ENCODE measurements at regions not wholly inside any gene's neighbourhood (a gene's known extent, or its start where the extent isn't known, plus 50 kb on each side); places are given as distances from the start of the nearest gene placed in this dataset.

DNA sequence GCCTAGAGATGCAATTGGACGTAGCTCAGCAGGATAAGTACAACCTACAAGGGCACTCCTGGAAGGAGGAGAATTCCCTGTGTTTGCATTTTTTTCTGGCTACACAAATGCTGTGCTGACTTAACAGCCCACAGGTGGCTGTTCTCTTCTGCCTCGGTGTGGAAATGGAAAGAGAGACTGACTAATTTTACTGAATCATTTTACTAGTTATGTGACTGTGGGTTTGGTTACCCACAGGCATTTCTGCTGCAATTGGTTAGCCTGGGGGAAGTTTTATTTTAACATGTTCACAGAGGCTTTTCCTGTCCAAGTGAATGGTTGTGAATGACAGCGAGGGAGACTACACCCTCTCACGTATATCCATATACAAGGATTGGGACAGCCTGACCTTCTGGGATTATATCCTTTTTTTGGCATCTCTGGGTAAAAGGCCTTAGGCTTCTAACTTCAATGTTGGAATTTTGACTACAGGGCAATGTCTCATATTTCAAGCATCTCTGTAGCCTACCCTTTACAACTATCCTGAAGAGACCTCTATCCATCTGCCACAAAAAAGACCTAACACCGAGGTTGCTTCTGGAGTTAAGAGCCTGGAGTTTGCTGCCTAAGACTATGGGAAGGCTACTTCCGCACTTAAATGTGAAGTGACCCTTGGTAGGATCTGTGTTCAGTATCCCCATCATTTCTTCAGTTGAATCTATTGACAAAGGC lies 67.2 kb upstream of the TP63 start:
- peak; percentile 93 for DNase-seq

DNA sequence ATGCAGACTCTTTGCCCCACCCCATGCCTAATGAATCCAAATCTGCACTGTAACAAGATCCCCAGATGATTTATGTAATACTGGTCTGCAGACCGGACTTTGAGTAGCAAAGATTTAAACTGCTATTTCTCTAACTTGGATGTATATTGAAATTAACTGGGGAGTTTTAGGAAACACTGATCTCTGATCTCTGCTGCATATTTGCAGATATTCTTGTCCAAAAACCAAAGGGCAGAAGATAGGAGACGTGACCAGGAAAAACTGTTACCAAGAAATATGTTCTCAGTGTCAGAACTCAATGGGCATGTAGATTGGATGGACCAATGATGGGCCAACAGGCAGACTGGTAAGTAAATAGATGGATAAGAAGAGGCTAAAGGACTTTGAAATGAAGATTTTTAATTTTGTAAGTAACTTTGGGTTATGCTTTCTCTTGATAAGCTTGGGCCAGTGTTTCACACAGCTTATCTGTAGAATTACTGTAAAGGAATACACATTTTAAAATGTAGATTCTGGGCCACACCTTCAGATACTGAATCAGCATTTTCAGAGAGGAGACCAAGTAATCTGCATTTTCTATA lies 64.5 kb upstream of the TP63 start:
- DNase-seq: no peak

DNA sequence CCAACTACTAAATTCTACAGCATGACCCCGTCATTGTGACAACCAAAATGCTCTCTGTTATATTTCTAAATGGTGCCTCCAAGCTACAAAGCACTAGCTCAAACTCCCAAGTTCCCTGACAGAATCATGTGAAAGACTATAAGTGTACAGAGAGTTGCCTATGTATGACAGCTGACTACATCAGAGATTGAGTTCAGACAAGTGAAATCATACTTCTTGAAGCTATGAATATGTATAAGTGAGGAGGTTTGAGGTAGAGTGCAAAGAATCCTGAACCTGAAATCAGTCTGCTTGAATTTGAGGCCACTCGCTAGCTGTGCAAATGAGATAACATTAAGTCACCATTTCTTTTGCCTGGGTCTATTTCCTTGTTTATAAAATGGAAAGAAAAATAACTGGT lies 63.9 kb upstream of the TP63 start:
- DNase-seq: no peak

DNA sequence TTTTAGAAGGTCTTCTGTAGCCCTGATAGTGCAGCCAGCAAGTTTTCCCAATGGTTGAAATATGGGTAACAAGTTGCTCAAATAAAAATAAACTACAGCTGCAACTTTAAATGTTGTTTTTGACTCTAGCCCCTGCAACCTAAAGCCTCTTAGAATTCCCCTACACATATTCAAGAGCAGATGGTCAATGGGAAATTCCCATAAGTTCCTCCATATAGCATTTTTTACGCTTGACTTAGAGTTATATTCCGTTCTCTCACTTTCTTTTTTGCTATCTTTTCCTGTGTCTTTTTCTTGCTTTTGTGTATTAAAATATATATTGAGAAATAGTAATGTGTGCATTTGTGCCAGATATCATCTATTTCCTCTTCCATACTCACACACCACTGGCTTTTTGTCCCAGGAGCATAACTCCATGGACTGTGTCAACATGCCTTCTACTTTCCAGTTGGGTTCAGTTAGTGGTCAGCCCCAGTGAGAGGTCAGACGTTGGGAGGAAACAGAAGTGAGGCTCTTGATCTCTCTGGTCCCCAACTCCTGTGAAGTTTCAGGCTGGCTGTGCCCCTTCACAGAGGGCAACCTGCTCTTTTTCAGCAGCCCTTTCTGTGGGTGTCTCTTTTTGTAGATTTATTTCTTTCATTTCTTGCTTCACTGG lies 63.3 kb upstream of the TP63 start:
- no peak for DNase-seq

DNA sequence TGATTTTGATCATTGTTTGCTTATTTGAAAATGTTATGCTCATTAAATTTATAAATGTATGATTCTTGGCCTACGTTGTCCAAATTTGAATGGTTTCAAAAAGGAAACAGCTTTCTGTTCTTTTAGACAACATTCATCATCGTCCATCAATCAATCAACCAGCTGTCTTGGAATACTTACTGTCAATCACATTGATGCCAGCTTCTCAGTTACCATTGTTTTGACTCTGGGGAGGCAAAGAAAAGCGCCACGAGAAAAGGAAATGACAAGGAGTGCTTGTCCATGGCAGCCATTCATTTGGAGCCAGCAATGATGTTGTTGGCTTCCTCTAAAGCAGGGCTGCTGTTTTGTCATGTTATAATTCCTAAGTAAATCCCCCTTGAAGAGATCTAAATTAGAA lies 62.2 kb upstream of the TP63 start:
- no peak for DNase-seq

DNA sequence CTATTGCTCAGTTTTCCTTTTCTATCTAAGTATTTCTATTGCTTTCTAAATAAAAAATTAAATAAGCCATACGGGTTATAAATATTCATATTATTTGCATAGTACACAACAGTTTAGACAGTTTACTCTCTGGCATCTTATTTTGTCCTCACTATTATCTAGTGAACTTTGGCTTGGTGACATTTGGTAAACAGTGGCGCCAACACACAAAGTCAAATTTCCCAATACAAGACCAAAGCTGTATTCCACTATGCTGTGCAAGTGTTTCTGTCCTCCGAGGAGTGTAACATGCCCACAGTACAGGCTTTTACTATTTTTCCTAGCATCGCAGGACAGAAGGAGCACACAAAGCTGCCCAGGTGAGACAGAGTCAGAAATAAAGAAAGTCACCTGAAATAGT lies 61.7 kb upstream of the TP63 start:
- no peak for DNase-seq

DNA sequence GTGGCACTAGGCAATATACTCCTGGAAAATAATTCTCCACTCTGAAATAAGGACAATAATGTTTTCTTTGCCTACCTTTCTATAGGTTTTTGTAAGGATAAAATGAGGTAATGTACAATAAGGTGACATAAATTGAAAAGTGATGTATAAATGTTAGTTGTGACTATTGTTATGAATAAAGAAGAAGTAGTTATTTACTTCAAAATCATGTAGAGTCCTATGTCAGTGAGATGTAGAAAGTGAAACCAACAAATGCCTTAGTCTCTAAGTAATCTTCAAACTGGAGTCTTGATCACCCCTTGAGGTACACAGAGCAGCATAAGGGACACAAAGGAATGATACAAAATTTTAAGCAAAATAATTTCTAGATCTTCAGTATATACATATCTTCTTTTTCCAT lies 60.3 kb upstream of the TP63 start:
- no peak for DNase-seq

DNA sequence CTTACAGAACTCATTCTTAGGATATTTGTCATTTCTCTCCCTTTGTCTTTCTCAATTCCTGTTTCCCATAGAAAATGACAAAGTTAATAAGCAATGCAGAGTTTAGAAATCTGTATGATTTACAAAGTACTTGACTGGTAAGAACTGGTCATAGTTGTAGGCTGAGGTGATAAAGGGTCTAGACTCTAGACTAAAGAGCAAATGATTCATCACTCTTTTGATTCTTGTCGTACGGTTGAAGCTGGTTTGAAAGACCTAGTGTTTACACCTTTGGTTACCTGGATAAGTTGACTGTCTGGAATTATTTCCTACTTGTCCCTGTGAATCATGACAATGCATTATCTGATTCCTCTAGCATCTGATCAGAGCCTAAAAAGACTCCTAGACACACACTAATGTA lies 58.9 kb upstream of the TP63 start:
- no peak for DNase-seq

DNA sequence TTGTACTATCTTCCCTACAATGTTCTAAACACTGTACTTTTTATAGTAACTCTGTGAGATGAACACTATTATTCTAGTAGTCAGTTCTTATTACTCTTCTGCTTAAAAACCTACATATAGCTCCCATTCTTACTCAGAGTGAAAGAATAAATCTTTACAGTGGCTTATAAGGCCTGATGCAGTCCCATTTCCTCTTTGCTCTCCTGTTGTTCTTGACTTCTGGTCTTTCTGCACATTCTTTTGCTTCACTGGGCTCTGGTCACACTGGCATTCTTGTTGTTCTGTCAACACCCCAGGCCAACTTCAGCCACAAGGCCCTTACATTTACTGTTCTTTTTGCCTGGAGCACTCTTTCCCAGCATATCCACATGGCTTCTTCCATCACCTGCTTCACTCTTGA lies 58.2 kb upstream of the TP63 start:
- DNase-seq: no peak

DNA sequence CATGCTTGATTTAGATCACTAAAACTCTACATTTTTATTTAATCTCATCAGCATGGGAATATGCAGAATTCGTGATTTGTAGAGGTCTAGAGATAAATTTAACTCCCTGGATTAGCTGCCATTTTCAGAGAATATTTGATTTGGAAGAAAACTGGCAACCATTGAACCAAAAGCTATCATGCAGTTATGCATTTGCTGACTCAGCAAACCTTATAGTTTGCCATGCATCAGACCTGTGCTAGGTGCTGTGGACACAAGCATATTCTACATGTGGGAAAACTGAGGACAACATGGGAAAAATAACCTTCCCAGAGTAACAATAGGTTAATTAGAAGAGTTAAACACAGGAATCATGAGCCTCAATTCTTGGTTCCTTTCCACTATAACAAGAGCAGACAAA lies 54.7 kb upstream of the TP63 start:
- DNase-seq: no peak

DNA sequence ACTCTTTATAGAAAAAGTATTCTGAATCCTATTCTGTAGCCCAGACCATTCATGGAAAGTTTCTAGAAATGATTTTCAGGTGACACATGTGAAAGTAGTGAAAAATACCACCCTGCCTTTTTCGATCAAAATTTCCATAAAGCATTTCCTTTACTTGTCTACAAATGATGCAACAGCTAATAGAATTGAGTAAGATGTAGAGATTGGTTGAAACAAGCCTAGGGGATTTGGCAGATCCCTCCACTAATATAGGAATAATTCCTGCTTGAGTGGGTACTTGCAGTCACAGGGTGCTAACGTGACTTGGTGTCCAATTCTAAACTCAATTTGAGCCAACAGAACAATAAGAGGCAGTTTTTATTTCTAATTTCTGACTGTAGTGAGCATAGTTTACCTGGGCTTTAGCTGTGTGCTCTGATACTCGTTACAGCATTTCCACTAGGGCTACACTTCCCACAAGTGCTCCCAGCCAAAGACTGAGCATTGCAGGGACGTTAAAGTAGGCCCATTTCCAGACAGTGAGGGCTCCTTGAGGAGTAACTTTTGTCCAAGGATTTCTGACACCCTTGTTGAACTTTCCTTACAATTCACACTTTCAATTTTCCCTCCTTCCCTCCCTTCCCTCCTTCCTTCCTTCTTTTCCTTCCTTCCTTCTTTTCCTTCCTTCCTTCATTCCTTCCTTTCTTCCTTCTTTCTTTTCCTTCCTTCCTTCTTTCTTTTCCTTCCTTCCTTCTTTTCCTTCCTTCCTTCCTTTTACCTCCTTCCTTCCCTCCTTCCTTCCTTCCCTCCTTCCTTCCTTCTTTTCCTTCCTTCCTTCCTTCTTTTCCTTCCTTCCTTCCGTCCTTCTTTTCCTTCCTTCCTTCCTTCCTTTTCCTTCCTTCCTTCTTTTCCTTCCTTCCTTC lies 53.9 kb upstream of the TP63 start:
- DNase-seq: no peak

DNA sequence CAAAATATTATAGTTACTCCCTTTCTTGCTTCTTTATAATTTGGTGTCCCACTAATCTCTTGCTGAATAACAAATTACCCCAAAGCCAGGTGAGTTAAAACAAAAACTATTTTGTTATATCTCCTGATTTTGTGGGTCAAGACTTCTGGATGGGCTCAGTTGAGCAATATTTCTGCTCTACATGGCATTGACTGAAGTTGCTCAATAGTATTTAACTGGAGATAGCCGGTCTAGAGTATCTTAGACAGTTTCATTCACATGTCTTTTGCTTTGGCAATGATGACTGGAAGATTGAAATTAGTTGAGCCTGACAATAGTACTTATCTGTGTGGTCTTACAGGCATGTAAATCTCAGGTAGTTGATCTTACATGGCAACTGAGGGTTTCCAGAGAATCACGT lies 51.0 kb upstream of the TP63 start:
- no peak for DNase-seq
